ENCODE measurements at regions not wholly inside any gene's neighbourhood (a gene's known extent, or its start where the extent isn't known, plus 50 kb on each side); places are given as distances from the start of the nearest gene placed in this dataset.

GRCh38 chrX:122440832-122441231 is 743.2 kb upstream of the GRIA3 start:
- no peak for DNase-seq

GRCh38 chrX:122441451-122441850 is 742.6 kb upstream of the GRIA3 start:
- no peak for DNase-seq

- DNase-seq, result no peak
These were observed 738.6 kb upstream of the GRIA3 start for GRCh38 chrX:122445466-122445865.

- DNase-seq, result no peak
These were observed 719.7 kb upstream of the GRIA3 start for GRCh38 chrX:122464341-122464740.

- DNase-seq, result no peak
These were observed 708.8 kb upstream of the GRIA3 start for GRCh38 chrX:122475306-122475705.

- DNase-seq, result no peak
These were observed 683.5 kb upstream of the GRIA3 start for GRCh38 chrX:122500556-122500955.

GRCh38 chrX:122501652-122502051 is 682.4 kb upstream of the GRIA3 start:
- DNase-seq, result no peak

- no peak for DNase-seq
These were observed 680.1 kb upstream of the GRIA3 start for GRCh38 chrX:122504026-122504425.

- no peak for DNase-seq
These were observed 671.5 kb upstream of the GRIA3 start for GRCh38 chrX:122512561-122513072.

- DNase-seq, result no peak
These were observed 666.3 kb upstream of the GRIA3 start for GRCh38 chrX:122517786-122518185.

- DNase-seq, result no peak
These were observed 638.3 kb upstream of the GRIA3 start for GRCh38 chrX:122545778-122546177.

GRCh38 chrX:122546269-122546668 is 637.8 kb upstream of the GRIA3 start:
- no peak for DNase-seq

GRCh38 chrX:122552286-122552800 is 631.7 kb upstream of the GRIA3 start:
- DNase-seq, result no peak

- no peak for DNase-seq
These were observed 628.2 kb upstream of the GRIA3 start for GRCh38 chrX:122555925-122556324.

GRCh38 chrX:122565952-122566351 is 618.1 kb upstream of the GRIA3 start:
- no peak for DNase-seq

- no peak for DNase-seq
These were observed 617.7 kb upstream of the GRIA3 start for GRCh38 chrX:122566401-122566800.

- no peak for DNase-seq
These were observed 616.2 kb upstream of the GRIA3 start for GRCh38 chrX:122567911-122568310.

GRCh38 chrX:122572461-122572860 is 611.6 kb upstream of the GRIA3 start:
- DNase-seq, result no peak

- DNase-seq, result no peak
These were observed 605.0 kb upstream of the GRIA3 start for GRCh38 chrX:122579036-122579435.

GRCh38 chrX:122579526-122579925 is 604.6 kb upstream of the GRIA3 start:
- DNase-seq, result no peak

- no peak for DNase-seq
These were observed 601.7 kb upstream of the GRIA3 start for GRCh38 chrX:122582280-122582974.

- DNase-seq, result no peak
These were observed 601.1 kb upstream of the GRIA3 start for GRCh38 chrX:122582975-122583305.

- no peak for DNase-seq
These were observed 600.5 kb upstream of the GRIA3 start for GRCh38 chrX:122583551-122583950.

- no peak for DNase-seq
These were observed 599.1 kb upstream of the GRIA3 start for GRCh38 chrX:122584981-122585380.

- no peak for DNase-seq
These were observed 597.2 kb upstream of the GRIA3 start for GRCh38 chrX:122586831-122587230.

Measured in NCI-H187 (cell line).